Fibroblast of the conjunctiva (primary cell): ENCODE measurements at regions not wholly inside any gene's neighbourhood (a gene's known extent, or its start where the extent isn't known, plus 50 kb on each side); places are given as distances from the start of the nearest gene placed in this dataset.

Experiments
- DNase-seq: peaks from one replicate; pipeline ENCODE4 v3.0.0-alpha.2; 2010; ENCODE audit warnings: low read depth

DNA sequence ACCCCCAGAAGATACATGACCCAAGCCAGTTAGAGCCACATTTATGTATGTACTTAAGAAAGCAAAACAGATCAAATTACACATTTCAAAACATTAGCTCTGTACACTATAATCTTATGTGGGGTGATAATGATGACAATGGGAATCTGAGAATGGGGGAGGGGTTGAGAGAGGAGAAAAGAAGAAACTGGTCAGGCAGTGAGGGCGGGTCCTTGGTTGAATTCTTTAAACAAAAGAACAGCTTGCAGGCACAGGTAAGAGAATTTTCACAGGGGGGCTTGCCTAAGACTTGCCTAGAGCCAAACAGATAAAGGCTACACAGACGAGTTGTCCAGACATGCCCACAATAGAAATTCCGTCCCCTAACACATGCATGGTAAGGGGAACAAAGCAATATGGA is 76.8 kb upstream of the PTER start:
- no peak for DNase-seq

DNA sequence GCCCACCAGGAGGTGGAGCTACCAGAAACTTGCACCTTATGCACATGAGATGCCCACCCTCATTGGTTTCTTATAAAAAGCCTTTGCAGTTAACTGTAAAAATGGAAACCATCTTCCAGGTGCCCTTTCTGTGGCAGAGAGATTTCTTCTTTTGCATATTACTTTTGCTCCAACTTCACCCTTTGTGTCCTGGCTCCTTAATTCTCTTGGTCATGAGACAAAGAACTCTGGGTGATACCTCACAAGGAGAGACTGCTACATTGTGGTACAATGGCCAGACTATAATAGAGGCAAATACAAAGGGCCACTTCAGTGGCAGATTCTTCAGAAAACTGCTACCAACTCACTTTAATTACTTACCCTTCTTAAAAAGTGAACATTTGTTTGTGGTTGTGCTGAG is 76.4 kb upstream of the PTER start:
- no peak for DNase-seq

DNA sequence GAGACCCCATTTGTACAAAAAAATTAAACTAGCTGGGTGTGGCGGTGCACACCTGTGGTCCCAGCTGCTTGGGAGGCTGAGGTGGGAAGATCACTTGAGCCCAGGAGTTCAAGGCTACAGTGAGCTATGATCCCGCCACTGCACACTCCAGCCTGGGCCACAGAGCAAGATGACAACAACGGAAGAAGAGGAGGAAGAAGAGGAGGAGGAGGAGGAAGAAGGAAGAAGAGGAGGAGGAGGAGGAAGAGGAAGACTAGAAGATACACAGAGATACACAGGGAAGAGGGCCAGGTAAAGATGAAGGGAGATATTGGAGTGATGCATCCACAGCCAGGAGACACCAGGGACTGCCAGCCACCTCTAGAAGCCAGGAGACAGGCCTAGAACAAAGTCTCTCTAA is 75.7 kb upstream of the PTER start:
- DNase-seq, result no peak

DNA sequence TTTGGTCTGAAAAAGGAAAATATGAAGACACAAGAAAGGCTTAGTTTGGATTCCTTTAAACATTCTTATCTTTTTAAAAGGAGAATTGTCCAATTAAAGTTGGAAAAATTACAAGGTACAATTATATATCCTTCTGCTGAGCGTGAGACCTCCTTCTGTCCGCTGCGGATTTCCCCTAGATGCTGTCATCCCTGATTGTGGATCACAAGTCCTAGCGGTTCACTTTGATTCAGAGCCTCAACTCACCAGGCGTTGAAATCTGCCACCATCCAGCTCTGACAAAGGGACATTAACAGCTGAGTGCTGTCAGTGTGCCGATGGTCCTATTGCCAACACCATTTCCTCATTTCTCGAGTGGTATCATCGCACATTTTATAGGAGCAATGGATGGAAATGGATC is 73.1 kb upstream of the PTER start:
- DNase-seq, result no peak

DNA sequence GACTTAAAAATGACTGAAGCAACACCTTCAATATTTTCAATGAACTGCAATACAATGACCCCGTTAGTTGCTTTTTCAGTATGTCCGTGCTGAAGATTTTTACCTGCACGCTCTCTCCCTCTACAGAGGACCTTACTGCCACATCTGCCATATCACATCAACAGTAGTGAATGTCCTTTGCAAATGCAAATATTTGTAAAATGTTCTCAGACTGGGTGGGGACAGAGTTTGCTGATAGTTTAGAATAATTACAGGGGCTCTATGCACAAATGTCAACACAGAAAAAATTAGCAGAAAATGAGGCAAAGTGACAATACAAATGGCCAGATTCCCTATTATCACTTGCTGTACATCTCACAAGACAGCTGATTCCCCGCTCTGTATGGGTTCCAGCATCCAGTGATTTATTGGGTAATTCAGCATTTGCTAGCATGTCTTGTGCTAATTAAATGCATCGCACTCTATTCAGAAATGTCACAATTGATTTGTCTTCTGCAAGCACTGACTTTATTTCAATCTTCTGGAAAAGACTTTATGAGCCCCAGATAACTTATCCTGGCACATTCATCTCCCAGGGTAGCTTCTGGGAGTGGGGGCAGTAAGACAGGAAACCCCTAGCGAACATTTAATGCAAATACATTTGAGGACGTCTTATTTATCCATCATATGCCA is 69.1 kb upstream of the PTER start:
- no peak for DNase-seq

DNA sequence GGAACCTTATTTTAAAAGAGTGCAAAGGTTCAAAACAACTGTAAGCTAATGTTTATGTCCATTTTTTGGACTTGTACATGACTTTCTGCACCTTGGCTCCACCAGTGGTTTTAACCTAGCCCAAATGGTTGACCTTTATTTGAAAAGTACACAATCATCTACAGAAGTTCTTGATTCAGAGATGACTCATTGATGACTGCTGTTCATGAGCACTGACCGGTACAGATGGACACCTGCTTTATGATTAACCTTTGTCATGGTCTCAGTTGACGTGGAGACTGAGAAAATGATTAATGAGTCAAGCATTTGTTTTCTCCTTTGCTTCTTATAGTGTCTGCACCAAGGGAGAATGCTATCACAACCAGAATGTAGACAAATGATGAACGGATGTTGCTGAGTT is 55.7 kb upstream of the PTER start:
- no peak for DNase-seq

DNA sequence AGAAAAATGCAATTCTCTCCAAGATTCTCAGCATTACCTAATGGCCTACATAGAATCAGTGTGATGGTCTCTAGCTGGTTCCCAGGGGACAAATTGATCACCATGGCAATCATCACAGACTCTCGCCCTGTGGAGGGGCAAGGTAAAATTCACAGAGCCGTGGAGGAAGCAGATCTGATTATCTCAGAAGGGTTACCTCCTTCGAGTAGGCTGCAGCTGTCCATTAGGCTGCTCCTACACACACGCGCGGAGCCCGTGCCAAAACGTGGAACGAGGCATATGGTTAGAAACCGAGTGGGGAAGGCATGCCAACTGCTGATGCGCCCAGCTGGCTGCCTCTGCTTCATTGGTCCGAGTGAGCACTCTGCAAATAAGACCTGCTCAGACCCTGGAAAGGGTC is 52.8 kb upstream of the PTER start:
- no peak for DNase-seq

DNA sequence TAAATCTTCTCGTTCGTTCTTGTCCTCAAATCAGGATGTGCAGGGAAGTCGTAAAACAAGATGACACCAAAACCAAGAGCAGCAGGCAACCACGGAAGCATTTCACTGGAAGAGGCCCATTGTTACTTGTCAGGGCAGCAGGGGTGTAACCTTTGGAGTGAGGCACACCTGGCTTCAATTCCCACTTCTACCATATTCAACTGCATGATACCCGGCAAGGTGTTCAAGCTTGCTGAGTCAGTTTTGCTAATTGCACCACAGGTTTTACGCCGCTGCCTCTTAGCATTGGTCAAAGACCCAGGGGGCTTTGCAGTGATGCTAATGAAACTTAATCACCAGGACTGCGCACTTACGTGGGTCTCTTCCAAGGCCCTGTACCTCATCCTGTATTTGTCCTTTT is 50.0 kb upstream of the PTER start:
- no peak for DNase-seq
